GM19239 (cell line): ENCODE measurements at regions not wholly inside any gene's neighbourhood (a gene's known extent, or its start where the extent isn't known, plus 50 kb on each side); places are given as distances from the start of the nearest gene placed in this dataset.

Source experiments
- DNase-seq: peaks from one replicate; pipeline ENCODE4 v3.0.0; 2011; ENCODE audit warnings: low spot score; ENCODE audit not compliant: insufficient read length
- FAIRE-seq: peaks from 2 replicates; lab custom pipeline; 2011; peaks lifted over from hg19 to GRCh38; lab: Jason Lieb, UNC

DNA sequence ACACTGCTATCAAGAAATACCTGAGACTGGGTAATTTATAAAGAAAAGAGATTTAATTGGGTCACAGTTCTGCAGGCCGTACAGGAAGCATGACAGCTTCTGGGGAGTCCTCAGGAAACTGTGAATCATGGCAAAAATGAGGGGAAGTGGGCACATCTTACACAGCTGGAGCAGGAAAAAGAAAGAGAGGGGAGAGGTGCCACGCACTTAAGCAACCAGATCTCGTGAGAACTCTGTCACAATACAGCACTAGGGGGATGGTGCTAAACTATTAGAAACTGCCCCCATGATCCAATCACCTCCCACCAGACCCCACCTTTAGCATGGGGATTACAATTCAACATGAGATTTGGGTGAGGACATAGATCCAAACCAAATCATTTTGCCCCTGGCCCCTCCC lies 105.5 kb upstream of the CPLX2 start:
- FAIRE-seq (no peak), DNase-seq (no peak)

DNA sequence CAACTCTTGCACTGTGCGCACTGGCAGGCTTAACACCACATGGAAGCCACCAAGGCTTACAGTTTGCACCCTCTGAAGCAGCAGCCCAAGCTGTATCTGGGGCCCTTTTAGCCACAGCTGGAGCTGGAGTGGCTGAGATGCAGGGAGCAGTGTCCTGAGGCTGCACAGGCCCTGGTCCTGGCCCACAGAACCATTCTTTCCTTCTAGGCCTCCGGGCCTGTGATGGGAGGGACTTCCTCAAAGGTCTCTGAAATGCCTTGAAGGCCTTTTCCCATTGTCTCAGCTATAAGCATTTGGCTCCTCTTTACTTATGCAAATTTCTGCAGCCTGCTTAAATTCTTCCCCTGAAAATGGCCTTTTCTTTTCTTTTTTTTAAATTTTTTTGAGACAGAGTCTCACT lies 104.4 kb upstream of the CPLX2 start:
- DNase-seq (no peak), FAIRE-seq (no peak)

DNA sequence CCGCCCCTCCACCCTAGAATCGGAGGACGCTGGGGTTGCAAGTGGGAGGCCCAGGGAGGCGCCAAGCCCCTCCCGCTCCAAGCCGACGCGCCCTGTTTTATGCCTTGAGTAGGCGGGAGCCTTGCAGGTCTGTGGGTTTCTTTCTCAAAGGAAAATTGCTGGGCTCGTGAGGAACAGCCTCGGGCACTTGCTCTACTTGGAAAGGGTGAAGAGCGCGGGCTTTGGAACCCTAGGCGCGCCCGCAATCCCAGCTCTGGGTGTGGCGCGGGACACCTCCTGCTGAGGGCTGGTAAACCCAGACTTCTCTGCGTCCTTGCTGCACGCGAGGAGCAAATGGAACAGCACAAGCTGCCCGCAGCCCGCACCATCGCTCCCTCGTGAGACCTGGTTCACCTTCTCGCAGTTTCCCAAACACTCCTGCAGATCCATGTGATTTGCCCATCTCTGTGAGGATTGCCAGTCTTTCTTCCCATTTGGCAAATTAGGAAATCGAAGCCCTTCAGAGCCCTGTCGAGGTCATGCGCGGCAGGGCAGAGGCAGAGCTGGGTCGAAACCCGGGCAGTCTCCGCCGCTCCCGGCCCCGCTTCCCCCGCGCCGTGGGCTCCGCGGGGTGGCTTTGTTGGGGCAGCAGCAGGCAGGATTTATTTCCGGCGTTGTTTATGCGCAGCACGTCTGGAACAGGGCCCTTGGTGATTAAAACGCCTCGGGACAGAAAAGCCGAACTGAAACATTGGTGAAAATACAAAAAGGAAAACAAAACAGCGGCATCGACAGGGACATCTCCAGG lies 98.4 kb upstream of the CPLX2 start:
- FAIRE-seq: no peak

DNA sequence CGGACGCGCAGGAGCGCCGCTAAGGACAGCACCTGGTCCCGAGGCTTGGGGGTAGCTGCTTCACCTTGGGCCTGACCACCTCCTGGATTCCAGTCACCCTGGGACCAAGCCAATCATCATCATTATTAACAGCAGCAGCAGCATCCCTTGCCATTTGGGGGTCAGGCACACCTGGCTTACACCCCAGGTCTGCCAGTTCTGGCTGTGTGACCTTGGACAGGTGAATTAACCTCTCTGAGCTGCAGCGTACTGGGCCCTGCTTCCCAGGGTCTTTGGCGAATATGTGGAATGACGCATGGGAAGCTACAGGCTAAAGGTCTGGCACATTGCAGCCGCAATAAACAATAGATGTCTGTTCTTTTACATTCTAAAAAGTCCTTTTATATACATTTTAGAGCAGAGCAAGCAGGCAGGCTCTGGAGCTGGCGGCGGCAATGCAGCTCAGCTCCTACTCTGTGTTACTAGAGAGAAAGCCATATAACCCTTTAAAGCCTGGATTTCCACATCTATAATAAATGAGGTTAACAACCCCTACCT lies 97.8 kb upstream of the CPLX2 start:
- FAIRE-seq: no peak
- no peak for DNase-seq

More for the DNA sequence above, 98.4 kb upstream of the CPLX2 start:
- DNase-seq: no peak

DNA sequence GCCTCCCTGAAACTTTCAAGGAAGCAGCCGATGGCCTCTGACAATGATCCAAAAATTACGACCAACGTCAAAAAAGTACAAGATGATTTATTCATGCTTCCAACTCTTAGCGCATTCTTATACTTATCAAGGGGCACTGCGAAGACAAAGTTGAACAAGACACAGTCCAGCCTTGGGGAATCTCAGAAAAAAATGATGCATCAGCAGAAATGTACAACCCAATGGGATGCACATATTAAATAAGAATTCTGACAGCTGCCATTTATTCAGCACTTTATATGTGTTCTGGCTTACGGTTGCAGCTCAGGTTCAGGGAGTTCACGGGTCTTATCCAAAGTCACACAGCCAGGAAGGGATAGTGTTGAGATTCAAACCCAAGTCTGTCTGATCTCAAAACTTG lies 96.0 kb upstream of the CPLX2 start:
- DNase-seq (no peak), FAIRE-seq (no peak)

DNA sequence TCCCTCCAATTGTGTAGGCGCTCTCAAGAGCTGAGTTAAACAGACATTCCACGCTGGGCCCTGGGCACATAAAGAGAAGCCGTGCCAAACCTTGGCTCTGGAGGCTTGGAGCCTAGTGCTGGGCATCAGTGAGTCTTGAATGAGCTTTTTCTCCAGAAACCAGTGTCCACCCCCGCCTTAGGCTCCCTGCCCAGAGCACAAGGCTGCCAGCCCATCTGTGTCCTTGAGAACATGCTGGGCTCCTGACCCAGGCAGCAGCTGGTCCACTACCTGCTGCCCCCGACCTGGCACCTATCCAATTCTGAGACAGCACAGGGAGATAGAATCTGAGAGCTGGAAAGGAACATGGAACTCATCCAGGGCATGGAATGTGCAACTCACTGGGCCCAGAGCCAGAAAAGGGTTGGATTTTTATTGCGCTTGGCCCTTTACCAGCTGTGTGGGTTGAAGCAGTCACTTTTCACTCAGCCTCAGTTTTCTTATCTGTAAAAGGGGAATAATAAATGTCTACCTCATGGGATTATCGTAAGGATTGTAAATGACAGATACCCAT lies 92.4 kb upstream of the CPLX2 start:
- no peak for FAIRE-seq
- DNase-seq: no peak

DNA sequence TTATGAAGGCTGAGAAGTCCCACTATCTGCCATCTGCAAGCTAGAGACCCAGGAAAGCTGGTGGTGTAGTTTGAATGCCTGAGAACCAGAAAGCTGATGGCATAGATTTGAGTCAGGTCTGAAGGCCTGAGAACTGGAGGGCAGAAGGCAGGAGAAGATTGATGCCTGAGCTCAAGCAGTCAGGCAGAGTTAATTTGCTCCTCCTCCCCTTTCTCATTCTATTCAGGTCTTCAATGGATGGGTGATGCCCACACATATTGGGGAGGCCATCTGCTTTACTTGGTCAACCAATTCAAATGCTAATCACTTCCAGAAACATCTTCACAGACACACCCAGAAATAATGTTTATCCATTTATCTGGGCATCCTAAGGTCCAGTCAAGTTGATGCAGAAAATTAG lies 87.6 kb upstream of the CPLX2 start:
- DNase-seq (no peak), FAIRE-seq (no peak)

DNA sequence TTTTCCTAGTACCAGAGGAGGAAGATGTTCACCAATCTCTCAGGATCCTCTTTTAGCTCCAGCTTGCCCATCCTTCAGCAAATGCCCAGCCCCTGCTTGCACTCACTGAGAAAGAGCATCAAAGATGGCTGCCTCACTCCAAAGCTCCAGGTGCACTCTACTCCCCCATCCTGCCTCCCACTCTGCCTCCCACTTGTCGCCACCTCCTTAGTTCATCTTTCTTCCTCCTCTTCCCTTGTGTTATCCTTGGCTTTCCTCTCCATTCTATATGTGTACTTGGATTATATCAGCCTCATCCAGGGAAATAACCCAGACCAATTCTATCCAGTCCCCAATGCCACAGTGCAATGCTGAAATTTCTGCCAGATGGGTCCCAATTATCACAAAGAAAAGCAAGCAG lies 87.1 kb upstream of the CPLX2 start:
- DNase-seq (no peak), FAIRE-seq (no peak)

DNA sequence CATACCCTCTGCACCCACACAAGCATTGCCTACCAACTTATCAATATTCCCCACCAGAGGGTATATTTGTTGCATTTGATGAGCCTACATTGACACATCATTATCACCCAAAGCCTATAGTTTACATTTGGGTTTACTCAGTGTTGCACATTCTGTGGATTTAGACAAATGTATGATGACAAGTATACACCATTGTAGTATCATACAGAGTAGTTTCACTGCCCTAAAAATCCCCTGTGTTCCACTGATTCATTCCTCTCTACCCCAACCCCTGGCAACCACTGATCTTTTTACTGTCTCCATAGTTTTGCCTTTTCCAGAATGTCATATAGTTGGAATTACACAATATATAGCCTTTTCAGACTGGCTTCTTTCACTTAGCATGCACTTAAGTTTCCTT lies 85.7 kb upstream of the CPLX2 start:
- DNase-seq: no peak
- no peak for FAIRE-seq

DNA sequence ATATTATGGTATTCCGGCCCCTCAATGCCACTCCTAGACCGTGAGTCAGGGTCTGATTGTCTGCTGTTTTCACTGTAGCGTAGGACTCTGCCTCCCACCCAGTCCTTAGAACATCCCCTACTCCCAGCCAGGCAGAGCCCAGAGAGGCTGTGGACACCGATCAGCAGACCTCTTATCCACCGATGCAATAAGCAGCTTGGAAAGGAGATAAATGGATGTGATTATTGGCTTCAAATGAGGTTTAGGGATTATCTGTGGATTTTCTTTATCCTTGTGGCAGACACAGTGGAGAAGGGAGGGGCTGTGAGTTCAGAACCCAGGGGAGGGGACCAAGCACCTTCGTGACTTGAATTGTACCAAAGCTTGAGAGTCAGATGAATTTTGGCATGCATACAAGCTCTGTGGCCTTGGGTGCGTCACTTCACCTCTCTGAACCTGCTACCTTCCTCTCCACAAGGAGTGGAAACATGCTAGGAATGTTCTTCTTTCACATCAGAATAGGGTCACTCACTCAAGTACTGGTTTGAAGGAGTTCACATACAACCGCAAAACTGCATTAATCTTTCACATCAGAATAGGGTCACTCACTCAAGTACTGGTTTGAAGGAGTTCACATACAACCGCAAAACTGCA lies 83.1 kb upstream of the CPLX2 start:
- DNase-seq: no peak
- FAIRE-seq: no peak

DNA sequence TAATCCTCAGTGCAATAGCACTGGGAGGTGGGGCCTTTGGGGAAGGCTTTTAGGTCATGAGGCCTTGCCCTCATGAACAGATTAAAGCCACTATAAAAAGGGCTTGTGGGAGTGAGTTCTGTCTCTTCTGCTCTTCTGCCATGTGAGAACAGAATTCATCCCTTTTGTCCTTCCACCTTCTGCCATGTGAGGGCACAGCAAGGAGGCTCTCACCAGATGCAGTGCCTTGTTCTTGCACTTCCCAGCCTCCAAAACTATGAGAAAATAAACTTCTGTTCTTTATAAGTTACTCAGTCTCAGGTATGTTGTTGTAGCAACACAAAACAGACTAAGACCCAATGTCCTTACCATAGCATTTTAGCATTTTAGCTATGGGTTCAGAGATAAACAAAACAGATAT lies 81.7 kb upstream of the CPLX2 start:
- FAIRE-seq: no peak
- DNase-seq: no peak

DNA sequence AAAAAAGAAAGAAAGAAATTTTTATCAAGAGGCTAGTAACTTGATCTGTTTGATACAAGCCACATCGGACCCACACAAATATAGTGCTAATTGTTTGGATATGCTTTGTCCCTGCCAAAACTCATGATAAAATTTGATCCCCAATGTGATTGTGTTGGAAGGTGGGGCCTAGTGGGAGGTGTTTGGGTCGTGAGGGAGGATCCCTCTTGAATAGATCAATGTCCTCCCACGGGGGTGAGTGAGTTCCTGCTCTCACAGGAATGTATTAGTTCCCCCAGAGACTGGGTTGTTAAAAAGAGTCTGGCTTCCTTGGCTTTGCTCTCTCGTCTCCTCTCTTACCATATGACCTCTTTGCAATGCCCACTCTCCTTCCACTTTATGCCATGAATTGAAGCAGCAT lies 80.6 kb upstream of the CPLX2 start:
- DNase-seq (no peak), FAIRE-seq (no peak)

DNA sequence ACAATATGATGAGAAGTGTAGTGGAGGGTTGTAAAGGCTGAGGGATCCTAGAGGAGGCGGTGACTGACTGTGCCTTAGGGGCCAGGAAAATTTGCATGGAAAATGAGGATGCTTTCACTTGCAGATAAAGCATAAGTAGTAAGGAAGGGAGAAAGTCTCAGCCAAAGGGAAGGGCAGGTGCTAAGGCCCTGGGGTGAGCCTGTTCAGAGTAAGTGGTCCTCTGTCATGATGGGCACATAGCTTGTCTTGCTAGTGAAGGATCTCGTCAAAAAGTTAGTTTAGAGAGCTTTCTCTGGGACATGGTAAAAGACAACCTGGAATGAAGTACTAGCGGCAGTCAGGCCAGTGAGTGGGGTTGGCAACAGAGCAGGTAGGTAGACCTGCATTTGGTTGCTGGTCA lies 75.4 kb upstream of the CPLX2 start:
- no peak for FAIRE-seq
- no peak for DNase-seq

DNA sequence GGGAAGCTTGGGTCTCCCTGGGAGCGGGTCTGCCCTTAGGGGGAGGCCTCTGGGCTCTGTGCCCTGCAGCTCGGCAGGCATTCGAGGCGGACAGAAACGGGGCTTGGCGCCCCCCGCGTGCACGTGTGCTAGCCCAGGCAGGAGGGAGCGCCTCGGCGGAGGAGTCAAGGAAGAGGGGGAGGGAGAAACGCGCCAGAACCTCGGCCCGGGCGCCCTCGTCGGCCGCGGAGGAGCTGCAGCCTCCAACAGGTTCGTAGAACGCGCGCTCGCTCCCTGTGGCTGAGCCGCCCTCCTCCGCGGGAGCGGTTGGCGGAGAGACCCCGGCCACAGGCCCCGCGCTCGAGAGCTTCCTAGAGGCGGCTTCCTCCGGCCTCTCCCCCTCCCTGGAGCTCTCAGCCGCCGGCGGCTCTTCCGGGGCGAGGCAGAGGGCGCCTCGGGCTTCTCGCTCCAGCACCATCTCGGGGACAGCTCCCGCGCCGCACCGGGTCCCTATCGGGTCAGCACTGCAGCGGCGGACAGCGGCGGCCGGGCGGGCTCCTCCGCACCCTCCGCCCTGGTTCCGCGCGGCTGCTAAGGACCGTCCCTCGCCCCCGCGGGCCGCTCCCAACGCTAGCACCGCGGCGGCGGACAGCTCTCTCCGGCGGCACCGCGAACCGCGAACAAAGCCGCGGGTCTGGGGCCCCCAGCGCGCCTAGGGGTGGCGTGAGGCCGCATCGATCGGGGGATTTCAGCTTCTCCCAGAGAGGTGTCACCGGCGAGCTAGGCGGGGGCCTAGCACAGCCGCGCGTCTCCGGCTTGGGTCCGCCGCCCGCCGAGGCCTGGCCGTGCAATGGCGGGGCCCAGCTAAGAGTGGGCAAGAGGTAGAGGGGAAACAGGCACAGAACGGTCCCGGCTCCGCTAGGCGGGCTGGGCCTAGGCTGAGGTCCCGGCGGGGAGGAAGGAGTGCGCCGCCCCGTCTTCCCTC lies 74.6 kb upstream of the CPLX2 start:
- no peak for FAIRE-seq
- peak; percentile 59 for DNase-seq

DNA sequence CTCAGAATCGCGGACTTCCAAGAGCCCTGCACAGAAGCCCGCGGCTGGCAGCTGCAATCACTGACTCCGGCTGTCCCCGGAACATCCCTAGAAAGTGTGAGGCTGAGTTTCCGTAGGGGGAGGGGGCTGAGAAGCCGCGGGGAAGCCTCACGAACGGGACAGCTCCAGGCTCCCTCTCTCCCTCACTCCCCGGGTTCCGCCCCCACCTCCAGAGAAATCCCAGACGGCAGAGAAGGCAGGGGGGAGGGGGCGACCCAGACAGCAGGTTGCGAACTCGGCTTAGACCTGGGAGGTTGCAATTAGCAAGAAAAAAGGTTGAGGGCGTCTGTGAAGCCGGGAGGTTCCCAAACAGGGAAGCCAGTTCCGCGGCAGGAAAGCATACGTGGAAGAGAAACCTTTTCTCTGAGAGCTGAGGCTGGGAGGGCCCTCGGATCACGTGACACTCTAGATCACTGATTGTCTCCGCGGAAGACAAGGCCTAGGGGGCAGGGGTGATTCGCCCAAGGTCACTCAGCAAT lies 73.8 kb upstream of the CPLX2 start:
- FAIRE-seq (no peak), DNase-seq (no peak)

DNA sequence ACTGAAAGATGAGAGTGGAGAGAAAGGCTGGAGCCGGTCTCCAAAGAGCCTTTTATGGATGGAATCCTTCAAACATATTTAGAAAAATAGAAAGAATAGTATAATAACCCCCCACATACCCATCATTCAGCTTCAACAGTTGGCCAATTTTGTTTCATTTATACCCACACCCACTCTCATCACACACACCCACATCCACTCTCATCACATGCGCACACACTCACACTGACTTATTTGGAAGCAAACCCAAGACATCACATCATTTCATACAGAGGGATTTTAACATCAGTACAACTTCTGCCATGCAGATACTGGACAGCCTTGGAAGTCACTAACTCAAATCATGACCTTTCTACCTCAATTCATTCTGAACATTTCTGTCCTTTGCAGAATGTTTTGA lies 72.8 kb upstream of the CPLX2 start:
- DNase-seq: no peak

DNA sequence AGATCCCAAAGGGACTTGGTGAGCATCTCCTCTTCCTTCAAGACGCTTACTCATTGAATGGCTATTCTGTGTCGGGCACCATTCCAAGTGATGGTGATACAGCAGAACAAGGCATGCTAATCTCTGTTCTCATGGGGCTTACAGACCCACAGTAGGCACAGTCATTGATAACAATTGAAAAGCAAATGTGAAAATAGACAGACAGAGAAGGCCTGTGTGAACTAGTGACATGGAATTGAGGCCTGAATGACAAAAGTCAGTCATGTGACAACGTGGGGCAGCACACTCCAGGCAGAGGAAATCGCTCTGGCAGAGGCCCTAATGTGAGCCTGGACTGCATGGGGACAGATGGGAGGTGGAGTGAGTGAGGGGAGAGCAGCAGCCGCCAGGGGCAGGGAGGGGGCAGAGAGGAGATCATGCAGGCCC lies 70.7 kb upstream of the CPLX2 start:
- FAIRE-seq: no peak
- no peak for DNase-seq

More for the DNA sequence above, 72.8 kb upstream of the CPLX2 start:
- FAIRE-seq: no peak

DNA sequence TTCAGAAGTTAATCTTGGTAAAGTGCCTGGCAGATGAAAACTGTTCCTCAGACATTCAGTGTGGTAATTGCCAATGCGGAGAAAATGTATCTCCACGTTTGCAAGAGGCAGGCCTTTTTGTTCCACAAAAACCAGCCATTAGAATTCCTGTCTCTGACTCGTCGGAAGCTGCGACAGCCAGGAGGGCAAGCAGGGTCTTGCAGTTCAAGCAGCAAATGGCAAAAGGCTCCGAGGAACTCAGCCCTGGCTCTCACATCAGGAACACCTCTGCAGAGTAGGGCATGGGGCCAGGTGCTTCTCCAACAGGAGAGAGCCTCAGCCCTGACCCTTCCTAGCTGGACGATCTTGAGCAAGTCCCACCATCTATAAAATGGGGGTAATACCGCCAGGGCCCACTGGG lies 69.0 kb upstream of the CPLX2 start:
- FAIRE-seq: no peak
- no peak for DNase-seq

DNA sequence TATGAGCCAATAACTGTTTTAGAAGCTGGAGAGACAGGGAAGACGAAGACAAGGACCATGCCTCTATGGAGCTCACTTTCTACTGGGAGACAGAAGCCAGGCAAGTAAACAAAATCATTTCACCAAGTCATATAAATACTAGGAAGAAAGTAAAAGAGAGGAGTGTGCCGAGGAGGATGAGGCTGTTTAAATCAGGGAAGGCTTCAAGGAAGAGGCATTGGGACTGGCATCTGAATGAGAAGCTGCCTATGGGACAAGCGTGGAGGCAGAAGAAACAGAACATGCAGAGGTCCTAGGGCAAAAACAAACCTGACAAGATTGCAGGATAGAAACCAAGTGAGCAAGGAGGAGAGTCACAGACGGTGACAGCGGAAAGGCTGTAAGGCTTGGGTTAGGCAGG lies 68.1 kb upstream of the CPLX2 start:
- no peak for FAIRE-seq
- DNase-seq: no peak
